OCI-LY3 (cell line): ENCODE measurements at regions not wholly inside any gene's neighbourhood (a gene's known extent, or its start where the extent isn't known, plus 50 kb on each side); places are given as distances from the start of the nearest gene placed in this dataset.

Source experiments
- EZH2phosphoT487 ChIP-seq: fragments of 200-600 bp; shearing (Covaris generic); IDR thresholded peaks from 2 replicates; pipeline ENCODE4 v1.6.1; 2018; ENCODE audit warnings: antibody characterized with exemption, mixed run types, low read depth
- TF ChIP-seq, protein P1 (sequence below): fragments of 200-600, 300-600 bp; sonication (generic); IDR thresholded peaks from 2 replicates; pipeline ENCODE4 v1.5.1; 2014; ENCODE audit warnings: antibody characterized with exemption, low read length, low read depth

DNA sequence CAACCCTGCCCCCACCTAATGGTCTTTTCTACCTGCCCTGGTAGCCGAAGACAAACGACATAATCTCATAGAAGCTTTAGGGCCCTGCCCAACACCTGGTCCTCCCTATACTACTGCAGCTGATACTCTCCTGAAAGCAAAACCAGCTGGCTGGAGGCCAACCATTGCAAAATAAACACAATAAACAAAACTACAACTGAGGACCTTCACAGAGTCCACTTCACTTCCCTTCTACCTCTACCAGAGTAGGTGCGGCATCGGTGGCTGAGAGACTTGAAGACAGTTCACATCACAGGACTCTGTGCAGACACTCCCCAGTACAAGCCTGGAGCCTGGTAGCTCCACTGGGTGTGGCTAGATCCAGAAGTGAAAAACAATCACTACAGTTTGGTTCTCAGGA lies 476.2 kb downstream of the MMUT start:
- TF ChIP-seq, protein P1, sequence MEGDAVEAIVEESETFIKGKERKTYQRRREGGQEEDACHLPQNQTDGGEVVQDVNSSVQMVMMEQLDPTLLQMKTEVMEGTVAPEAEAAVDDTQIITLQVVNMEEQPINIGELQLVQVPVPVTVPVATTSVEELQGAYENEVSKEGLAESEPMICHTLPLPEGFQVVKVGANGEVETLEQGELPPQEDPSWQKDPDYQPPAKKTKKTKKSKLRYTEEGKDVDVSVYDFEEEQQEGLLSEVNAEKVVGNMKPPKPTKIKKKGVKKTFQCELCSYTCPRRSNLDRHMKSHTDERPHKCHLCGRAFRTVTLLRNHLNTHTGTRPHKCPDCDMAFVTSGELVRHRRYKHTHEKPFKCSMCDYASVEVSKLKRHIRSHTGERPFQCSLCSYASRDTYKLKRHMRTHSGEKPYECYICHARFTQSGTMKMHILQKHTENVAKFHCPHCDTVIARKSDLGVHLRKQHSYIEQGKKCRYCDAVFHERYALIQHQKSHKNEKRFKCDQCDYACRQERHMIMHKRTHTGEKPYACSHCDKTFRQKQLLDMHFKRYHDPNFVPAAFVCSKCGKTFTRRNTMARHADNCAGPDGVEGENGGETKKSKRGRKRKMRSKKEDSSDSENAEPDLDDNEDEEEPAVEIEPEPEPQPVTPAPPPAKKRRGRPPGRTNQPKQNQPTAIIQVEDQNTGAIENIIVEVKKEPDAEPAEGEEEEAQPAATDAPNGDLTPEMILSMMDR: no peak
- TF ChIP-seq EZH2phosphoT487: no peak
